ENCODE measurements at regions not wholly inside any gene's neighbourhood (a gene's known extent, or its start where the extent isn't known, plus 50 kb on each side); places are given as distances from the start of the nearest gene placed in this dataset.

DNA sequence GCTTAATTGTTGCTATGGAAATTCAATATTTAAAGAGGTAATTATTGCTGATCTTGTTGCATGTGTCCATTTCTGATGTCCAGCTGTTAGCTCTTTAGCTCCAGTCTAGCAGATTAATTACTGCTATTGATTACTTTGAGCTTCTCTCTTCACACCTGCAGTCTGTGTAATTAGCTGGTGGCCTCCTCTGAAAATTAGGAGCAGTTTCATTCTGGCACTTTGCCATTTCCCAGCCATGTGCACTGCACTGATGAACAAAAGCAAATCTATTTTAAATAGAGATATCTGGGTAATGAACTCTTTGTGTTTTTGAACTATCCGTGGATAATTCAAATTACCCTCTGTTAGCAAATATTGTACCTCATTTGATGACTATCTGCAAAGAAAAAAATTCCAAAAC, 275.9 kb downstream of the RNF144B start:
- ChIA-PET POLR2A (no interaction called here), CTCF (no interaction called here), SMC1A (ENCODE audit: uncharacterized antibody, unreplicated experiment) (interaction anchor here (0.8 kb wide), 1 partner anchor 329 kb away, joined by 3 read pairs; no protein-coding TSS in a partner anchor), RAD21 (ENCODE audit: unreplicated experiment) (no interaction called here)
- in situ Hi-C loops (cut with MboI), result no loop called here
- Histone ChIP-seq H3K4me3 (no peak overlapping the region), H3K79me2 (ENCODE audit: control insufficient read depth, insufficient read depth, low read length) (no peaks in the 10 kb centered on the region), H2AFZ (ENCODE audit: control insufficient read depth, low read depth, low read length) (no peak overlapping the region), H3K36me3 (ENCODE audit: control insufficient read depth in 2 of 2, insufficient read depth in 2 of 2, low read length in 1 of 2) (no peaks in the 10 kb centered on the region), H3K27ac (ENCODE audit: control insufficient read depth, insufficient read depth) (no peak overlapping the region), H3K4me2 (ENCODE audit: control insufficient read depth, insufficient read depth) (no peak overlapping the region), H3K9me3 (replicated peaks; ENCODE audit: control insufficient read depth, insufficient read depth, low read length) (no peaks in the 10 kb centered on the region), H4K20me1 (ENCODE audit: control insufficient read depth, insufficient read depth) (no peaks in the 10 kb centered on the region), H3K4me1 (ENCODE audit: control insufficient read depth, insufficient read depth, low read length) (no peaks in the 10 kb centered on the region), H3K27me3 (replicated peaks in 1 of 2; ENCODE audit: control insufficient read depth in 2 of 2, insufficient read depth in 2 of 2, low read length in 1 of 2) (no peaks in the 10 kb centered on the region), H3K9ac (ENCODE audit: control insufficient read depth, insufficient read depth, low read length) (no peak overlapping the region)
- intact Hi-C loops (cut with micrococcal nuclease; ENCODE audit: unreplicated experiment), result no loop called here
- no TSS peak for BruUV-seq (replicated peaks)
- no peak for FAIRE-seq
- TF ChIP-seq FOXK2 (IDR thresholded peaks at IDR 0.05), result no peak
- TF ChIP-seq, protein P1, sequence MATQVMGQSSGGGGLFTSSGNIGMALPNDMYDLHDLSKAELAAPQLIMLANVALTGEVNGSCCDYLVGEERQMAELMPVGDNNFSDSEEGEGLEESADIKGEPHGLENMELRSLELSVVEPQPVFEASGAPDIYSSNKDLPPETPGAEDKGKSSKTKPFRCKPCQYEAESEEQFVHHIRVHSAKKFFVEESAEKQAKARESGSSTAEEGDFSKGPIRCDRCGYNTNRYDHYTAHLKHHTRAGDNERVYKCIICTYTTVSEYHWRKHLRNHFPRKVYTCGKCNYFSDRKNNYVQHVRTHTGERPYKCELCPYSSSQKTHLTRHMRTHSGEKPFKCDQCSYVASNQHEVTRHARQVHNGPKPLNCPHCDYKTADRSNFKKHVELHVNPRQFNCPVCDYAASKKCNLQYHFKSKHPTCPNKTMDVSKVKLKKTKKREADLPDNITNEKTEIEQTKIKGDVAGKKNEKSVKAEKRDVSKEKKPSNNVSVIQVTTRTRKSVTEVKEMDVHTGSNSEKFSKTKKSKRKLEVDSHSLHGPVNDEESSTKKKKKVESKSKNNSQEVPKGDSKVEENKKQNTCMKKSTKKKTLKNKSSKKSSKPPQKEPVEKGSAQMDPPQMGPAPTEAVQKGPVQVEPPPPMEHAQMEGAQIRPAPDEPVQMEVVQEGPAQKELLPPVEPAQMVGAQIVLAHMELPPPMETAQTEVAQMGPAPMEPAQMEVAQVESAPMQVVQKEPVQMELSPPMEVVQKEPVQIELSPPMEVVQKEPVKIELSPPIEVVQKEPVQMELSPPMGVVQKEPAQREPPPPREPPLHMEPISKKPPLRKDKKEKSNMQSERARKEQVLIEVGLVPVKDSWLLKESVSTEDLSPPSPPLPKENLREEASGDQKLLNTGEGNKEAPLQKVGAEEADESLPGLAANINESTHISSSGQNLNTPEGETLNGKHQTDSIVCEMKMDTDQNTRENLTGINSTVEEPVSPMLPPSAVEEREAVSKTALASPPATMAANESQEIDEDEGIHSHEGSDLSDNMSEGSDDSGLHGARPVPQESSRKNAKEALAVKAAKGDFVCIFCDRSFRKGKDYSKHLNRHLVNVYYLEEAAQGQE (IDR thresholded peaks at IDR 0.05; ENCODE audit: low read depth, low read length), result no peak
- TF ChIP-seq ZNF622 (IDR thresholded peaks at IDR 0.05), result no peak
- no peak for TF ChIP-seq ZNF274 (IDR thresholded peaks at IDR 0.05; ENCODE audit: insufficient read depth, insufficient read length)
- TF ChIP-seq, protein P2, sequence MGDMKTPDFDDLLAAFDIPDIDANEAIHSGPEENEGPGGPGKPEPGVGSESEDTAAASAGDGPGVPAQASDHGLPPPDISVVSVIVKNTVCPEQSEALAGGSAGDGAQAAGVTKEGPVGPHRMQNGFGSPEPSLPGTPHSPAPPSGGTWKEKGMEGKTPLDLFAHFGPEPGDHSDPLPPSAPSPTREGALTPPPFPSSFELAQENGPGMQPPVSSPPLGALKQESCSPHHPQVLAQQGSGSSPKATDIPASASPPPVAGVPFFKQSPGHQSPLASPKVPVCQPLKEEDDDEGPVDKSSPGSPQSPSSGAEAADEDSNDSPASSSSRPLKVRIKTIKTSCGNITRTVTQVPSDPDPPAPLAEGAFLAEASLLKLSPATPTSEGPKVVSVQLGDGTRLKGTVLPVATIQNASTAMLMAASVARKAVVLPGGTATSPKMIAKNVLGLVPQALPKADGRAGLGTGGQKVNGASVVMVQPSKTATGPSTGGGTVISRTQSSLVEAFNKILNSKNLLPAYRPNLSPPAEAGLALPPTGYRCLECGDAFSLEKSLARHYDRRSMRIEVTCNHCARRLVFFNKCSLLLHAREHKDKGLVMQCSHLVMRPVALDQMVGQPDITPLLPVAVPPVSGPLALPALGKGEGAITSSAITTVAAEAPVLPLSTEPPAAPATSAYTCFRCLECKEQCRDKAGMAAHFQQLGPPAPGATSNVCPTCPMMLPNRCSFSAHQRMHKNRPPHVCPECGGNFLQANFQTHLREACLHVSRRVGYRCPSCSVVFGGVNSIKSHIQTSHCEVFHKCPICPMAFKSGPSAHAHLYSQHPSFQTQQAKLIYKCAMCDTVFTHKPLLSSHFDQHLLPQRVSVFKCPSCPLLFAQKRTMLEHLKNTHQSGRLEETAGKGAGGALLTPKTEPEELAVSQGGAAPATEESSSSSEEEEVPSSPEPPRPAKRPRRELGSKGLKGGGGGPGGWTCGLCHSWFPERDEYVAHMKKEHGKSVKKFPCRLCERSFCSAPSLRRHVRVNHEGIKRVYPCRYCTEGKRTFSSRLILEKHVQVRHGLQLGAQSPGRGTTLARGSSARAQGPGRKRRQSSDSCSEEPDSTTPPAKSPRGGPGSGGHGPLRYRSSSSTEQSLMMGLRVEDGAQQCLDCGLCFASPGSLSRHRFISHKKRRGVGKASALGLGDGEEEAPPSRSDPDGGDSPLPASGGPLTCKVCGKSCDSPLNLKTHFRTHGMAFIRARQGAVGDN (IDR thresholded peaks at IDR 0.05), result no peak
- TF ChIP-seq POLR2A (IDR thresholded peaks at IDR 0.05; ENCODE audit: low read depth, low read length), result no peak
- 0% methylated on average over 1 of the region's 1 CpG for WGBS (ENCODE audit: insufficient coverage, insufficient replicate concordance, low lambda C conversion rate, missing lambda C conversion rate)
- DNase-seq (ENCODE audit: low read depth, low spot score), result no peak
- no peak for ATAC-seq

Data from GM12878 (cell line).